Neural crest cell (in vitro differentiated cells): ENCODE measurements at regions not wholly inside any gene's neighbourhood (a gene's known extent, or its start where the extent isn't known, plus 50 kb on each side); places are given as distances from the start of the nearest gene placed in this dataset.

Experiments used
- DNase-seq: peaks from one replicate; pipeline ENCODE4 v3.0.0; 2021; ENCODE audit warnings: low read depth, mixed read lengths, low spot score
- H3K27ac Mint-ChIP-seq: one replicate; pipeline ENCODE4 v1.8.0; 2021; ENCODE audit warnings: mild to moderate bottlenecking, mixed read lengths; ENCODE audit not compliant: unreplicated experiment
- H3K27me3 Mint-ChIP-seq: 2 replicates; pipeline ENCODE4 v1.8.0; 2021; ENCODE audit warnings: low read depth, mild to moderate bottlenecking, mixed read lengths
- H3K36me3 Mint-ChIP-seq: 2 replicates; pipeline ENCODE4 v1.8.0; 2021; ENCODE audit warnings: low read depth, mild to moderate bottlenecking, mixed read lengths
- H3K4me1 Mint-ChIP-seq: 2 replicates; pipeline ENCODE4 v1.8.0; 2021; ENCODE audit warnings: mixed read lengths
- H3K4me3 Mint-ChIP-seq: one replicate; pipeline ENCODE4 v1.8.0; 2021; ENCODE audit warnings: mild to moderate bottlenecking, mixed read lengths
- H3K9me3 Mint-ChIP-seq: 2 replicates; pipeline ENCODE4 v1.8.0; 2021; ENCODE audit warnings: mixed read lengths
- CTCF ChIP-seq: fragments of 200-600 bp; sonication (generic); conservative IDR thresholded peaks from 2 replicates; pipeline ENCODE4 v1.5.0; 2021; ENCODE audit warnings: antibody characterized with exemption, mild to moderate bottlenecking

DNA sequence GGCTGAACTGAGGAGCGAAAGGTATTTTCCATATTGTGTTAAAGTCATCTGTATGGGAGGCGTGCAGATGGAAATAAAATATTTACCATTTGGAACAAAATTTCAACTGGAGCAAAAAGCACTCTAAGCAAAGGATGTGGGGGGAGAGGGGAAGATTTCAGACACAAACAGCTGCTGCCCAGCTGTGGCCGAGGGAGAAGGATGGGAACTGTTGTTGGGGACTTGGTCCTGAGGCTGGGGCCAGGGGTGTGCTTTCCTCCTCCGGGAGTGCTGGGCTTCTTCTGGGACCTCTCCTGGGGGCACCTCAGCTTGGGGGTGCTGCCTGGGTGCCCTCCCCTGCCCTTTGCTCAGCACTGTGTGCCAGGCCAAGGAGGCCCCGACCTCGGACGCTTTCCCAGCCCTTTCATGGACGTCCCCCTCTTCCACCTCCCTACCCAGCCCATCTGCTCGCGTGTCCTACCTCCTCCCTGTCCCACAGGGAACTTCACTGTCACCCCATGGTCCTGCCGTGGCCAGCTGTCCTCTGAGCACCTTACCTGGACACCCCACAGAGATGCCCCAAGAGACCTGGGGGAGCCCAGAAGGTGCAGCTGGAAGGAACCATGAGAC lies 101.9 kb upstream of the COL5A1 start:
- Mint-ChIP-seq H3K27me3 (no peaks in the 10 kb centered on the region), H3K36me3 (no peaks in the 10 kb centered on the region), H3K9me3 (peaks cover 2% of the 10 kb centered on the region), H3K4me3 (no peak overlapping the region), H3K27ac (no peak overlapping the region), H3K4me1 (peaks cover 37% of the 10 kb centered on the region)
- no peak for TF ChIP-seq CTCF
- DNase-seq: no peak

GRCh38 chr9:134540276-134541096 lies 101.1 kb upstream of the COL5A1 start:
- no peak overlapping the region for H3K27ac Mint-ChIP-seq
- no peak for TF ChIP-seq CTCF
- no peaks in the 10 kb centered on the region for H3K36me3 Mint-ChIP-seq
- peaks cover 2% of the 10 kb centered on the region for H3K9me3 Mint-ChIP-seq
- H3K4me1 Mint-ChIP-seq: peaks cover 45% of the 10 kb centered on the region
- no peak for DNase-seq
- no peaks in the 10 kb centered on the region for H3K27me3 Mint-ChIP-seq
- no peak overlapping the region for H3K4me3 Mint-ChIP-seq

DNA sequence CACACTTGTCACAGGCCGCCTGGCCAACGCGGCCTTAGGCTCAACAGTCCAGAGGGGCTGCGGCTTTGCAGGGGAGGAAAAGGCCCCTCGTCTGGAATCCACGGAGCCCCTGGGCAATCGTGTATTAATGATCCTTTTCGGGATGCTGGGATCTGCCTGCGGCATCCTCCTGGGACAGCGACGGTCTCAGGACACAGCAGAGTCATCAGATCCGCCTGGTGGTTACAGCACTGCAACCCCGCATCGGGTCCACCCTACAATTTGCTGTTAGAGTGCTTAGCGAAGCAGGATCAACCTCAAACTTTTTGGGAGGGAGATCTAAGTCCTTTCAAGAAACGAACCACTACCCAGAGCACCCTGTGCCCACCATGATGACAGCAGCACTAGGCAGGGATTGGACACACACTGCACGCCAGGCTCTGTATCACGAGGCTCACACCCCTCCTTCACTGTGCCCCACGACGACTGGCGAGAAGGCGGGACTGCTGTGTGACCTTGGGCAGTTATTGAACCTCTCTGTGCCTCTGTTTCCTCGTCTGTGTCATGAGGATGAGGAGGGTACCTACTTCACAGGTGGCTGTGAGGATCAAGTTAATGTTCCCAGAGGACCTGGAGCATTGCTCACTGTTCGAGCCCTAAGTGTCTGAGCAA lies 100.4 kb upstream of the COL5A1 start:
- no peaks in the 10 kb centered on the region for H3K27me3 Mint-ChIP-seq
- DNase-seq: no peak
- peaks cover 52% of the 10 kb centered on the region for H3K4me1 Mint-ChIP-seq
- peaks cover 2% of the 10 kb centered on the region for H3K9me3 Mint-ChIP-seq
- TF ChIP-seq CTCF: no peak
- H3K36me3 Mint-ChIP-seq: no peaks in the 10 kb centered on the region
- peak overlapping the region; percentile 20 for H3K27ac Mint-ChIP-seq
- no peak overlapping the region for H3K4me3 Mint-ChIP-seq

DNA sequence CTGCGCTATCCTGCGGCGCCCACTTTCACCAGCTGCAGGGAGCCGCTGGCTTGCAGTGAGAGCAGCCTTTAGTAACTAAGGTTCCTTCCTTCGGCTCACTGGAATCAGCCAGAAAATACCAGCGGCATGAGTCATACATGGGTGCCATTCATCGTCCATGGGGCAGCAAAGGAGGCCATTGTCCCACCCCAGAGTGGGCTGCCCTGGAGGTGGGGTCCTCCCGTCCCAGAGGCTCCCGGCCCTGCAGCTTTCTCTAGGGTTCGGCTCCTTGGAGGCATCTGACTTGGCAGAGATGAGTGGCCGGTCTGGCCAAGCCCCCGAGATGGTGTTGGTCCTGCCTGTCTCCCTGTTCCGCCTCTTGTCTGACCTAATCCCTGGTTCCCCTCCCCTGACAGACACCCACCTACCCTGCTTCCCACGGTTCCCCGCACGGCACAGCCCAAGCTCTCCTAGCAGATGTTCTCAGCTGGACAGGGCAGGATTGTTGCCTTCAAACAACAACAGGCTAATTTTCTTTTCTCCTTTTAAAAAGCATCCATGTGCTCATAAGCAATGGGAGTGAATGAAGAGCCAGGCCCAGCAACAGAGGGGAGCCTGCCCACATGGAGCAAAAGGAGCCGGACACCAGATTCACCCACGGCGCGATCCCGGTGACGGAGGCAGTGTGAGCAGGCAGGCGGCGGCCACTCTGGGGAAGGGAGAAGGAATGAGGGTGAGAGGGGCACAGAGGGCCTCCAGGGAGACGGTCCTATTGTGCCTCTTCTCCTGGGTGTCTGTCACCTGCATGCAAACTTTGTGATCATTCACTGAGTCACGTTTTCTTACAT lies 97.0 kb upstream of the COL5A1 start:
- peaks cover 2% of the 10 kb centered on the region for H3K9me3 Mint-ChIP-seq
- peak overlapping the region; percentile 93 for H3K27ac Mint-ChIP-seq
- TF ChIP-seq CTCF: no peak
- H3K4me3 Mint-ChIP-seq: peak overlapping the region; percentile 68
- DNase-seq: peak; percentile 39
- H3K27me3 Mint-ChIP-seq: no peaks in the 10 kb centered on the region
- peaks cover 42% of the 10 kb centered on the region for H3K4me1 Mint-ChIP-seq
- no peaks in the 10 kb centered on the region for H3K36me3 Mint-ChIP-seq

- DNase-seq: no peak
- H3K4me3 Mint-ChIP-seq: no peak overlapping the region
- H3K36me3 Mint-ChIP-seq: no peaks in the 10 kb centered on the region
- peaks cover 41% of the 10 kb centered on the region for H3K4me1 Mint-ChIP-seq
- H3K27ac Mint-ChIP-seq: no peak overlapping the region
- H3K27me3 Mint-ChIP-seq: no peaks in the 10 kb centered on the region
- peaks cover 2% of the 10 kb centered on the region for H3K9me3 Mint-ChIP-seq
- TF ChIP-seq CTCF: no peak
Observed at GRCh38 chr9:134545215-134545542, 96.4 kb upstream of the COL5A1 start.
